ENCODE measurements at regions not wholly inside any gene's neighbourhood (a gene's known extent, or its start where the extent isn't known, plus 50 kb on each side); places are given as distances from the start of the nearest gene placed in this dataset.

DNA sequence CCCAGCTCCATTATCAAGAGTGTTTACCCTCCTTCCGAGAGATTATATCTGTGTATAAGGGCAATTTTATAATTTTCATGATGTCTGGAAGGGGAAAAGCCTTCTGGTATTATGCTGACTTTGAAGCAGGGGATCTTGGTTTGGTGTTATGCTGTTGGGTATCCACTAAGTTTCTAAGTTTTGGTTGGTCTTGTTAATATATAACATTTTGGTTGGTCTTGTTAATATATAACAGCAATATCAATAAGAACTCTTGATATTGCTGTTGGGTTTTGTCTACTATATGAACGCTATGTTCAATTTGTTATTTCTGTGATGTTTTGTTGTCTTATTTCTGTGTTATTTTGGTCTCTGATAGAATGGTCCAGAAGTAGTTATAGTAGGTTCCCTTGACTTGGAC lies 349.2 kb upstream of the LRFN5 start:
- Histone ChIP-seq H3K79me2 (ENCODE audit: control insufficient read depth, insufficient read depth, low read length) (no peaks in the 10 kb centered on the region), H3K27ac (ENCODE audit: insufficient read depth, low read length) (no peak overlapping the region), H3K4me2 (ENCODE audit: extremely low read depth, insufficient read depth, low read length) (no peak overlapping the region), H3K9me3 (ENCODE audit: control insufficient read depth, insufficient read depth, low read depth, low read length) (no peaks in the 10 kb centered on the region), H2AFZ (ENCODE audit: low read length) (no peak overlapping the region), H3K4me3 (replicated peaks in 1 of 4; ENCODE audit: control extremely low read depth in 1 of 4, insufficient read depth in 1 of 4, low read depth in 3 of 4, low read length in 4 of 4) (no peak overlapping the region), H4K20me1 (ENCODE audit: control insufficient read depth, extremely low read depth, insufficient read depth, low read length) (no peaks in the 10 kb centered on the region), H3K27me3 (ENCODE audit: control insufficient read depth, insufficient read depth, low read length) (no peaks in the 10 kb centered on the region), H3K4me1 (ENCODE audit: control insufficient read depth, extremely low read depth, insufficient read depth, low read length) (no peaks in the 10 kb centered on the region), H3K36me3 (ENCODE audit: control insufficient read depth, insufficient read depth, low read length) (no peaks in the 10 kb centered on the region), H3K9ac (ENCODE audit: insufficient read depth, low read length) (no peak overlapping the region)
- TF ChIP-seq EZH2 (IDR thresholded peaks at IDR 0.05; ENCODE audit: low read length, missing control alignments): no peak
- TF ChIP-seq CTCF (conservative IDR thresholded peaks at IDR 0.05 in 1 of 2, IDR thresholded peaks at IDR 0.05 in 1 of 2; ENCODE audit: low read depth in 1 of 2, low read length in 2 of 2): no peak
- DNase-seq (ENCODE audit: low read depth in 2 of 2): no peak

GRCh38 chr14:41235466-41235865 lies 371.2 kb upstream of the LRFN5 start:
- H4K20me1 ChIP-seq (ENCODE audit: control insufficient read depth, extremely low read depth, insufficient read depth, low read length): no peaks in the 10 kb centered on the region
- DNase-seq (ENCODE audit: low read depth in 2 of 2): no peak
- H3K4me3 ChIP-seq (replicated peaks in 1 of 4; ENCODE audit: control extremely low read depth in 1 of 4, insufficient read depth in 1 of 4, low read depth in 3 of 4, low read length in 4 of 4): no peak overlapping the region
- H3K4me1 ChIP-seq (ENCODE audit: control insufficient read depth, extremely low read depth, insufficient read depth, low read length): no peaks in the 10 kb centered on the region
- H3K4me2 ChIP-seq (ENCODE audit: extremely low read depth, insufficient read depth, low read length): no peak overlapping the region
- no peaks in the 10 kb centered on the region for H3K79me2 ChIP-seq (ENCODE audit: control insufficient read depth, insufficient read depth, low read length)
- no peak for TF ChIP-seq EZH2 (IDR thresholded peaks at IDR 0.05; ENCODE audit: low read length, missing control alignments)
- no peak for TF ChIP-seq CTCF (conservative IDR thresholded peaks at IDR 0.05 in 1 of 2, IDR thresholded peaks at IDR 0.05 in 1 of 2; ENCODE audit: low read depth in 1 of 2, low read length in 2 of 2)
- H3K36me3 ChIP-seq (ENCODE audit: control insufficient read depth, insufficient read depth, low read length): no peaks in the 10 kb centered on the region
- no peaks in the 10 kb centered on the region for H3K27me3 ChIP-seq (ENCODE audit: control insufficient read depth, insufficient read depth, low read length)
- no peak overlapping the region for H2AFZ ChIP-seq (ENCODE audit: low read length)
- no peak overlapping the region for H3K9ac ChIP-seq (ENCODE audit: insufficient read depth, low read length)
- no peak overlapping the region for H3K27ac ChIP-seq (ENCODE audit: insufficient read depth, low read length)
- no peaks in the 10 kb centered on the region for H3K9me3 ChIP-seq (ENCODE audit: control insufficient read depth, insufficient read depth, low read depth, low read length)

- no peaks in the 10 kb centered on the region for H3K9me3 ChIP-seq (ENCODE audit: control insufficient read depth, insufficient read depth, low read depth, low read length)
- H4K20me1 ChIP-seq (ENCODE audit: control insufficient read depth, extremely low read depth, insufficient read depth, low read length): no peaks in the 10 kb centered on the region
- H3K9ac ChIP-seq (ENCODE audit: insufficient read depth, low read length): no peak overlapping the region
- no peaks in the 10 kb centered on the region for H3K4me1 ChIP-seq (ENCODE audit: control insufficient read depth, extremely low read depth, insufficient read depth, low read length)
- no peak for DNase-seq (ENCODE audit: low read depth in 2 of 2)
- H3K27me3 ChIP-seq (ENCODE audit: control insufficient read depth, insufficient read depth, low read length): no peaks in the 10 kb centered on the region
- H3K36me3 ChIP-seq (ENCODE audit: control insufficient read depth, insufficient read depth, low read length): no peaks in the 10 kb centered on the region
- no peak overlapping the region for H2AFZ ChIP-seq (ENCODE audit: low read length)
- H3K4me3 ChIP-seq (replicated peaks in 1 of 4; ENCODE audit: control extremely low read depth in 1 of 4, insufficient read depth in 1 of 4, low read depth in 3 of 4, low read length in 4 of 4): no peak overlapping the region
- no peaks in the 10 kb centered on the region for H3K79me2 ChIP-seq (ENCODE audit: control insufficient read depth, insufficient read depth, low read length)
- no peak overlapping the region for H3K27ac ChIP-seq (ENCODE audit: insufficient read depth, low read length)
- TF ChIP-seq EZH2 (IDR thresholded peaks at IDR 0.05; ENCODE audit: low read length, missing control alignments): no peak
- TF ChIP-seq CTCF (conservative IDR thresholded peaks at IDR 0.05 in 1 of 2, IDR thresholded peaks at IDR 0.05 in 1 of 2; ENCODE audit: low read depth in 1 of 2, low read length in 2 of 2): no peak
- H3K4me2 ChIP-seq (ENCODE audit: extremely low read depth, insufficient read depth, low read length): no peak overlapping the region
Observed at GRCh38 chr14:41230683-41231082, 376.0 kb upstream of the LRFN5 start.

Data from fibroblast of lung (primary cell).